Muscle layer of colon (tissue), 2 donors: ENCODE measurements at regions not wholly inside any gene's neighbourhood (a gene's known extent, or its start where the extent isn't known, plus 50 kb on each side); places are given as distances from the start of the nearest gene placed in this dataset.

ENCODE experiments used
- H3K27ac ChIP-seq: one replicate; pipeline ENCODE4 v1.7.0; 2013; ENCODE audit warnings: low read depth, mild to moderate bottlenecking, low read length, moderate library complexity
- H3K27me3 ChIP-seq, 2 donors: one replicate each; pipeline ENCODE4 v1.7.0; 2013; ENCODE audit warnings: low read length in 2 of 2, mild to moderate bottlenecking in 2 of 2; ENCODE audit not compliant: insufficient read depth in 2 of 2, control insufficient read depth in 1 of 2
- H3K36me3 ChIP-seq: one replicate; pipeline ENCODE4 v1.7.0; 2013; ENCODE audit warnings: mild to moderate bottlenecking, low read length; ENCODE audit not compliant: insufficient read depth
- H3K4me1 ChIP-seq: one replicate; pipeline ENCODE4 v1.7.0; 2013; ENCODE audit warnings: mild to moderate bottlenecking, low read length; ENCODE audit not compliant: insufficient read depth
- H3K4me3 ChIP-seq, 2 donors: one replicate each; pipeline ENCODE4 v1.7.0; 2013; ENCODE audit warnings: low read length in 2 of 2, low read depth in 1 of 2, mild to moderate bottlenecking in 1 of 2, moderate library complexity in 1 of 2
- H3K9ac ChIP-seq: one replicate; pipeline ENCODE4 v1.7.0; 2013; ENCODE audit warnings: low read length
- H3K9me3 ChIP-seq: one replicate; pipeline ENCODE4 v1.7.0; 2013; ENCODE audit warnings: mild to moderate bottlenecking, low read length
- donor health status: abdominal sarcoma.
- donor health status: Adenocarcinoma of cecum.

DNA sequence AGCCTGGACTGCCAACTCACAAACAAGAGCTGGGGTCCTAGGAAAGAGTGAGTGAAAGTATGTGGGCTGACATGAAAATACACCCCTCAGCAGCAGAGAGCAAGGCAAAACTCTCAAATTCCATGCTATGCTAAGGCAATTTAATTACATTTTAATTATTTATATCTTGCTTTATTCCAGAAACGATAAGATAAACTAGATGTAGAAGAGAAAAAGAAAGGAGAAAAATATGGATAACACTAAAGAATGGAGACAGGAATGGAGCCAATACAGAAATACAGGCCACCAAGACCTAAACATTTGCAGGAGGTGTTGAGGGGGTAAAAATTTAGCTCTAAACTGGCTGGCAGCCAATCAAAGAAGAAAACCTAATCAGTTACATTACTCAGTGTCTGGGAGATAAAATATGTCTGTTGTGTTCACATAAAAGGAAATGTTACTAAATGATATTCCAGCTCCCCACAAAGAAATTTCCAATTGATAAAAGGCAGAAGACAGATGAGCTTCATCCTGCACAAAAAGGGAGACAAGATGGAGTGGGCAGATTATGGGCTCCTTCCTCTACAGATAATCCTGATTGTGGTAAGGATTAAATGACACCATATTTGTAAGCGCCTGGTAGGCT, 223.5 kb upstream of the BLID start:
- Histone ChIP-seq H3K27ac (no peak overlapping the region), H3K9ac (no peak overlapping the region), H3K4me3 (no peak overlapping the region), H3K27me3 (no peaks in the 10 kb centered on the region), H3K36me3 (no peaks in the 10 kb centered on the region), H3K4me1 (no peaks in the 10 kb centered on the region), H3K9me3 (no peaks in the 10 kb centered on the region)

DNA sequence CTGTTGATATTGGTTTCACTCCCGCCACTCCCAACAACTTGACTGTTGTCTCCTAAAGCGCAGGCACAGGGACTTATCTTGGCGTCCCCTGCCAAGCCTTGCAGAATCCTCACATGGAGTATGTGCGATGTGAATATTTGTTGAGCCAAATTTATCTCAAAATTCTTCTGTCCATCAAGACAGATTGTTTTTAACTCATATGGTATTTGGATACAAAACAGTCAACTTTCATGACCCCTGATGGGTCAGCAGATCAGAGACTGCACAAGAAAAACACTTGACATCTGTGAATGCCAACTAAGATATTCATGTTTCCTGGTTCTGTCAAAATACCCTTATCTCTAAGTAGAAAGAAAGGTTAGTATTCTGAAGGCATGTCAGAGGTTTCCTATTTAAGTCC, 221.7 kb upstream of the BLID start:
- Histone ChIP-seq H3K9ac (no peak overlapping the region), H3K27me3 (no peaks in the 10 kb centered on the region), H3K9me3 (no peaks in the 10 kb centered on the region), H3K27ac (no peak overlapping the region), H3K4me3 (no peak overlapping the region), H3K4me1 (no peaks in the 10 kb centered on the region), H3K36me3 (no peaks in the 10 kb centered on the region)

DNA sequence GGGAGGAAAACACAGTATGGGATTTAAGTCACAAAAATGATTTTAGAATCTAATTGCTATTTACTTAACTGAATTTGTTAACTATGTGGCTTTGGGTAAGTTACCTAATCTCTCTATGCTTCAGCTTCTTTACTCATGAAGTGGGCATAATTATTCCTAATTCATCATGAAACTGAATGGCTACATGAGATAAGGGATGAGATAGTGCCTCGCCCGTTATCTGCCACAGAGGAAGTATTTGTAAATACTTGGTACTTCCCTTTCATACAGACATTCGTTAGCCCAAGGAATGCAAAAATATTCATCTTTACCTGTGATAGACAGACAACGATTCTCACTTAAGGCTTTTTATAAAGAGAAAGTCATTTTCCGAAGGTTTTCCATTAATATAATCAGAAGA, 221.2 kb upstream of the BLID start:
- H3K27me3 ChIP-seq = no peaks in the 10 kb centered on the region
- H3K4me3 ChIP-seq = no peak overlapping the region
- no peaks in the 10 kb centered on the region for H3K9me3 ChIP-seq

DNA sequence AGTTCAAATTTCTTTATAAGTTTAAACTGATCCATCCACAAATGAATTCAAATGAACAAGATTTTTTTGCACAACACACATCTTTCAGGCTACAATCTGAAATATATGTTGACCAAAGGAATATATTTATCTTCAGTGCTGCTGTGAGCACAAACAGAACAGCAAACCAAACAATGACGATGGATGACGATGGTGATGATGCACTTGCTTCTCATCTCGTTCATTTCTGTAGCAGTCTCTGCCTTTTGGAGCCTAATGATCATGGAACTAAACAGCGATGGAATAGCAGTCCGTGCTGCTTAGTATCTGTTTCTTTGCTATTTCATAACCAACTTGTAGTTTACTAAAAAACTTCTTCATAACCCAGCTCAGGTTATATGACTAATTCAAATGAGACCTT, 220.7 kb upstream of the BLID start:
- no peak overlapping the region for H3K27ac ChIP-seq
- H3K27me3 ChIP-seq = no peaks in the 10 kb centered on the region
- H3K4me1 ChIP-seq = no peaks in the 10 kb centered on the region
- no peak overlapping the region for H3K4me3 ChIP-seq
- no peak overlapping the region for H3K9ac ChIP-seq
- no peaks in the 10 kb centered on the region for H3K9me3 ChIP-seq
- no peaks in the 10 kb centered on the region for H3K36me3 ChIP-seq

More for the DNA sequence above, 221.2 kb upstream of the BLID start:
- Histone ChIP-seq H3K27ac (no peak overlapping the region), H3K36me3 (no peaks in the 10 kb centered on the region), H3K9ac (no peak overlapping the region), H3K4me1 (no peaks in the 10 kb centered on the region)

DNA sequence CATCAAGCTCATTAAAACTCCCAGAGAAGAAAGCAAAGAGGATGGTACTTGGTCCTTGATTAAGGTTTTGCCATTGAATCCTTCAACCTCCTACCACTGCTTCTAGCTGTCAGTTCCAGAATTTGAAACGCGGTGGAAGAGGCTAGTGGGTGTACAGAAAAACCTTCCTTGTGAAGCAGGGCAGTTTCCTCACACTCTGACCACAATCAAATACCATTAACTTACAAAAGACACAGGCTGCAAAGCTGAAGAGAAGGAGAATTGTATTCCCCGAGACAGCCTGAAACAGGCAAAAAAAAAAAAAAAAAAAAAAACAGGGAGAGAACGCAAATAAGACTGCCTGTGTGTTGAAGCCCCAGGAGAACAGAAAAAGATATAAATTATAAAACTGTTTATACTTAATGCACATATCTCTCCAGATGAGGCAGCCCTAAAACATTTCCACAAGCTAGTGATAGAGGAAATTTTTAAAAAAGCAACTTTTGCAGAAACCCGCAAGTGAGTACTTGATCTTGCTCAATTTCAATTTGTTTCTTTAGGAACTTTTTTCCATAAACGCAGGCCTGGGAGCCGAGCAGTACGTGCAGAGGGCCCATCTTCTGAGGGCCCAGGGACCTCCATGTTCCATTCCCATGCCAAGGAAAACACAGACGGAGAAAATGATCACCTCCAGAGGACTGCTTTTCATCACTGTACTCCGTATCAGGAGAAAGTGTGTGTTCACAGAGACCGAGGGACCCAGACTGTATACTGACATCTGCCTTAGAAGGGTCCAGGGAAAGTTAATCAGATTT, 218.7 kb upstream of the BLID start:
- Histone ChIP-seq H3K4me3 (no peak overlapping the region), H3K27me3 (no peaks in the 10 kb centered on the region), H3K27ac (no peak overlapping the region), H3K36me3 (no peaks in the 10 kb centered on the region), H3K9ac (no peak overlapping the region), H3K4me1 (no peaks in the 10 kb centered on the region), H3K9me3 (no peaks in the 10 kb centered on the region)

DNA sequence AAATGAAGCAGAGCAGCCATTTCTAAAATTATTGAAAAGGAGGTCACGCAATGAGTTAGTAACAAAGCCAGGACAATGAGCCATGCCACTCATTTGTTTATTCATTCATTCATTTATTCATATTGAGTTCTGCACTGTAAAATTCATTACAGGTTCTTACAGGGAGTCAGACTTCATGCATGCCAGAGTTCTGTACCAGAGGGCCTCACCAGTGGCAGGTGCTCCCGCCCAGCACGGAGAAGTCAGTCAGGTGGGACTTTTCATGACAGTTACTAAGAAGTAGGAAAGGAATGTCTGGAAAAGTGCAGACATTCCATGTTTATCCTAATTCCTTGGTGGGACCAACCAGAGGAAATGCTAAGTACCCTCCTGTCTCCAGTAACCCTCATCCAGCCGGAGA, 217.5 kb upstream of the BLID start:
- Histone ChIP-seq H3K4me1 (no peaks in the 10 kb centered on the region), H3K27ac (no peak overlapping the region), H3K9ac (no peak overlapping the region), H3K4me3 (no peak overlapping the region), H3K9me3 (no peaks in the 10 kb centered on the region), H3K27me3 (no peaks in the 10 kb centered on the region), H3K36me3 (no peaks in the 10 kb centered on the region)

DNA sequence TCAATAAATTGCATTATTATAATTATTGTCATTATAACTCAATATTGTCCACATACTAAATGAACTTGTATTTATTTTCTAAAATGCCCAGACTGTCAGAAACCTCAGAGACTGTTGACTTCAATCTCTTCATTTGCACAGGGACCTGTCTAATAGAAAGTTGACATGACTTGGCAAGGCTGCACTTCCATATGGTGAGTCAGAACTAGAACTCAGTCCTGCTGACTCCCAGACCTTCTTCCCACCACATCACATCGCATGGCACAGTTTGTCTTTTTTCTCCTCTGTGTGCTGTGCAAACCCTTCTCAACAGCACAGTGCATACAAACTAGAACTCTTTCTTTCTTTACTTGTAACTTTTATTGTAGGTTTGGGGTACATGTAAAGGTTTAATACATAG, 215.1 kb upstream of the BLID start:
- Histone ChIP-seq H3K27me3 (no peaks in the 10 kb centered on the region), H3K27ac (no peak overlapping the region), H3K36me3 (no peaks in the 10 kb centered on the region), H3K4me1 (no peaks in the 10 kb centered on the region), H3K9ac (no peak overlapping the region), H3K9me3 (no peaks in the 10 kb centered on the region), H3K4me3 (no peak overlapping the region)

DNA sequence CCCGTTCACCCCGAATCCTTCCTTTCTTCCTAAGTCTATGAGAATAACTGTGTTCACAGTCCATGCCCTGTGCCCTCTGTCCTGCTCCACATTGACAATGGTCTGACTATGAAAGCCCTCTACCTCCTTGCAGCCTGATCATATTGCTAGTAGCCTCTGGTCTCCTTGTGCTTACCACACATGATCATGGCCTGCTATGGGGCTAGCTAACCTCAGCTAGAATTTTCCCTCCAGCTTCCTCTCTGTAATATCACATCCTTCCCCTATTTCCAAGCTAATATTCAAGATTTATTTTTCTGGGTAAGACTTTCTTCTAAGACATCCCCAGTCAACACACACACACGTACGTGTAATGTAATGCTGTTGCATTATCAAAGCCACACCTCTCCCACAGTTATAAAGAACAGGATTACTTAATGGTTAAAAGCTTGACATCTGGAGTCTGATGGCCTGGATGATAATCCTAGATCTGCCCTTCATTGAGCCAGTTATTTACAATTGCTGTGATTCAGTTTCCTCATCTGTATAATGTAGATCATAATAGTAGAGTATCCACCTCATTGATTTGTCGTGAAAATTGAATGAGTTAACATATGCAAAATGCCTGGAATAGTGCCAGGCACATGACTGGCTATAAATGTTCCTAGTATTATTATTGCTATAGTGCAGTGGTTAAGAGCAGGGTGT, 214.4 kb upstream of the BLID start:
- Histone ChIP-seq H3K4me3 (no peak overlapping the region), H3K27me3 (no peaks in the 10 kb centered on the region), H3K9me3 (no peaks in the 10 kb centered on the region), H3K27ac (no peak overlapping the region), H3K9ac (no peak overlapping the region), H3K36me3 (no peaks in the 10 kb centered on the region), H3K4me1 (no peaks in the 10 kb centered on the region)

DNA sequence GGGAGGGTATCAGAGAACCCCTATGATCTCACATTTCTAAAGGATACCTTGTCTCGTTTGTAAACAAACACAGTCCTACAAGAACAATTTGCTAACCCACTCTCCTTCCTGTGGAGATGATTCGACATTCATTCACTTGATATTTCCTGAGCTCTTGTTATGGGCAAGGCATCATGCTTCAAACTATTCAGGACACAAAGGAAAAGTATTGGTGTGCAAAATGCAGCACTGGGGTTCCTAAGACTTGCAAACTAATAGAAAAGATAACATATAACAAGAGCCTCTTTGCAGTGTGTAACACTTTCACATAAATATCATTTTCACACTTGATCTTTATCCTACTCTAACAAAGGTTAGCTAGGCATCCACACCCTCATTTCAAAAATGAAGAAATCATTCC, 211.5 kb upstream of the BLID start:
- H3K9me3 ChIP-seq = no peaks in the 10 kb centered on the region
- no peak overlapping the region for H3K4me3 ChIP-seq
- no peak overlapping the region for H3K27ac ChIP-seq
- H3K9ac ChIP-seq = no peak overlapping the region
- H3K4me1 ChIP-seq = no peaks in the 10 kb centered on the region
- no peaks in the 10 kb centered on the region for H3K27me3 ChIP-seq
- H3K36me3 ChIP-seq = no peaks in the 10 kb centered on the region

DNA sequence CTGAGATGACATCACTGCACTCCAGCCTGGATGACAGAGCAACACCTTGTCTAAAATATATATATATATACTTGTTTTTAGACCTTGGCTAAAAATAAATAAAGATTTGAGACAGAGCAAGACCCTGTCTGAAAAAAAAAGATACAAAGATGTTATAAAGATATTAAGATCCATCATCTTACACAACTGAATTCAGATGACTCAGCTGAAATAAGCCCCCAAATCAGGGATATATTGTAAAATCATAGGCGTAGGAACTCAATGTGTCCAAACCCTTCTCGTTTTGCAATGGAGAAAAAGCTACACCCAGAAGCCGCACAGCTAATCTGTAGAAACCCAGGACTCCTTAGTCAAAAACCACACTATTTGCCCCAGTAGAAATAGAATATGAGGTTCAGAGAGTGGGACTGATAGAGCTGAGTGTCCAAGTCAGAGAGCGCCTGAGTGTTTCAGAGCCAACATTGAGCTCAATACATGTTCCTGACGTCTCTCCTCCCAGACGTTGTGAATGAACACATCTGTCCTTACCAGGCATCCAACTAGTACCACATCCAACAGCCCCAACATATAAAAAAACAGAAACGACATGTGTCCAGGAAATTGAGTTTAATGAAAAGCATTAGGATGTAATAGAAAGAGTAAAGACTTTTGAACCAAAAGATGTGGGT, 207.9 kb upstream of the BLID start:
- no peak overlapping the region for H3K4me3 ChIP-seq
- H3K36me3 ChIP-seq = no peaks in the 10 kb centered on the region
- no peak overlapping the region for H3K27ac ChIP-seq
- H3K9me3 ChIP-seq = no peaks in the 10 kb centered on the region
- H3K4me1 ChIP-seq = no peaks in the 10 kb centered on the region
- H3K9ac ChIP-seq = no peak overlapping the region
- H3K27me3 ChIP-seq = no peaks in the 10 kb centered on the region

DNA sequence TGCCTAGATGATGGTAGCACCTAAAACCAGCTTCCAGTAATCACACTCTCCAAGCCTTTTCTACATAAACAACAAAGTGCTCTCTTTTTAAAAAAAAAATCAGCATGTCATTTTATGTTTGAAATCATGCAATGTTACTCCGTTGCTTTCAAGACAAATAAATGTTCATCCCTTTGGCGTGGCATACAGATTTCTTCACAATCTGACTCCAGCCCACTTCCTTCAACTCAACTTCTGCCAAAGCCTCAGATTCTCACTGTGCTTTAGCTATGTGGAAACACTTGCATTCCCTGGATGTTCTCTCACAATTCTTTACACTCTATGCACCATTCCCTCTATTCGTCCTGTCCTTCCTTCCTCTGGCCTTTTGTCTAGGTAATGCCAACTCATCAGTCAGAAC, 206.3 kb upstream of the BLID start:
- H3K4me3 ChIP-seq = no peak overlapping the region

More for the DNA sequence above, 206.3 kb upstream of the BLID start:
- no peaks in the 10 kb centered on the region for H3K36me3 ChIP-seq
- no peaks in the 10 kb centered on the region for H3K27me3 ChIP-seq
- peaks cover 3% of the 10 kb centered on the region for H3K4me1 ChIP-seq
- H3K27ac ChIP-seq = no peak overlapping the region
- H3K9me3 ChIP-seq = no peaks in the 10 kb centered on the region
- no peak overlapping the region for H3K9ac ChIP-seq
